Panc1 (cell line): ENCODE measurements at regions not wholly inside any gene's neighbourhood (a gene's known extent, or its start where the extent isn't known, plus 50 kb on each side); places are given as distances from the start of the nearest gene placed in this dataset.

ENCODE experiments used
- POLR2AphosphoS5 ChIP-seq: IDR thresholded peaks from 2 replicates; pipeline ENCODE4 v1.6.1; 2012; ENCODE audit warnings: mild to moderate bottlenecking, low read depth, low read length, moderate library complexity
- SIN3A ChIP-seq: IDR thresholded peaks from 2 replicates; pipeline ENCODE4 v1.6.1; 2012; ENCODE audit warnings: low read depth, mild to moderate bottlenecking, low read length, moderate library complexity, borderline replicate concordance; ENCODE audit not compliant: insufficient read depth
- TCF7L2 ChIP-seq: IDR thresholded peaks from 2 replicates; pipeline ENCODE4 v1.6.1; 2011; ENCODE audit warnings: mild to moderate bottlenecking, low read depth, low read length, inconsistent platforms
- TF ChIP-seq, protein P1 (sequence below): fragments of 450-650 bp; IDR thresholded peaks from 2 replicates; pipeline ENCODE4 v1.5.1; 2017; ENCODE audit warnings: mild to moderate bottlenecking
- TF ChIP-seq, protein P2 (sequence below), 2 experiments: IDR thresholded peaks; 2 replicates each; pipeline ENCODE4 v1.6.1; 2011 to 2012; ENCODE audit warnings: low read depth in 2 of 2, control low read depth in 1 of 2, low read length in 1 of 2, mild to moderate bottlenecking in 1 of 2, moderate library complexity in 1 of 2; ENCODE audit not compliant: insufficient read depth in 1 of 2

GRCh38 chr6:50952092-50952907 lies 133.6 kb downstream of the TFAP2B start:
- TF ChIP-seq, protein P1, sequence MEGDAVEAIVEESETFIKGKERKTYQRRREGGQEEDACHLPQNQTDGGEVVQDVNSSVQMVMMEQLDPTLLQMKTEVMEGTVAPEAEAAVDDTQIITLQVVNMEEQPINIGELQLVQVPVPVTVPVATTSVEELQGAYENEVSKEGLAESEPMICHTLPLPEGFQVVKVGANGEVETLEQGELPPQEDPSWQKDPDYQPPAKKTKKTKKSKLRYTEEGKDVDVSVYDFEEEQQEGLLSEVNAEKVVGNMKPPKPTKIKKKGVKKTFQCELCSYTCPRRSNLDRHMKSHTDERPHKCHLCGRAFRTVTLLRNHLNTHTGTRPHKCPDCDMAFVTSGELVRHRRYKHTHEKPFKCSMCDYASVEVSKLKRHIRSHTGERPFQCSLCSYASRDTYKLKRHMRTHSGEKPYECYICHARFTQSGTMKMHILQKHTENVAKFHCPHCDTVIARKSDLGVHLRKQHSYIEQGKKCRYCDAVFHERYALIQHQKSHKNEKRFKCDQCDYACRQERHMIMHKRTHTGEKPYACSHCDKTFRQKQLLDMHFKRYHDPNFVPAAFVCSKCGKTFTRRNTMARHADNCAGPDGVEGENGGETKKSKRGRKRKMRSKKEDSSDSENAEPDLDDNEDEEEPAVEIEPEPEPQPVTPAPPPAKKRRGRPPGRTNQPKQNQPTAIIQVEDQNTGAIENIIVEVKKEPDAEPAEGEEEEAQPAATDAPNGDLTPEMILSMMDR, result no peak
- TF ChIP-seq POLR2AphosphoS5 (no peak), SIN3A (no peak), TCF7L2 (no peak)
- TF ChIP-seq, protein P2, sequence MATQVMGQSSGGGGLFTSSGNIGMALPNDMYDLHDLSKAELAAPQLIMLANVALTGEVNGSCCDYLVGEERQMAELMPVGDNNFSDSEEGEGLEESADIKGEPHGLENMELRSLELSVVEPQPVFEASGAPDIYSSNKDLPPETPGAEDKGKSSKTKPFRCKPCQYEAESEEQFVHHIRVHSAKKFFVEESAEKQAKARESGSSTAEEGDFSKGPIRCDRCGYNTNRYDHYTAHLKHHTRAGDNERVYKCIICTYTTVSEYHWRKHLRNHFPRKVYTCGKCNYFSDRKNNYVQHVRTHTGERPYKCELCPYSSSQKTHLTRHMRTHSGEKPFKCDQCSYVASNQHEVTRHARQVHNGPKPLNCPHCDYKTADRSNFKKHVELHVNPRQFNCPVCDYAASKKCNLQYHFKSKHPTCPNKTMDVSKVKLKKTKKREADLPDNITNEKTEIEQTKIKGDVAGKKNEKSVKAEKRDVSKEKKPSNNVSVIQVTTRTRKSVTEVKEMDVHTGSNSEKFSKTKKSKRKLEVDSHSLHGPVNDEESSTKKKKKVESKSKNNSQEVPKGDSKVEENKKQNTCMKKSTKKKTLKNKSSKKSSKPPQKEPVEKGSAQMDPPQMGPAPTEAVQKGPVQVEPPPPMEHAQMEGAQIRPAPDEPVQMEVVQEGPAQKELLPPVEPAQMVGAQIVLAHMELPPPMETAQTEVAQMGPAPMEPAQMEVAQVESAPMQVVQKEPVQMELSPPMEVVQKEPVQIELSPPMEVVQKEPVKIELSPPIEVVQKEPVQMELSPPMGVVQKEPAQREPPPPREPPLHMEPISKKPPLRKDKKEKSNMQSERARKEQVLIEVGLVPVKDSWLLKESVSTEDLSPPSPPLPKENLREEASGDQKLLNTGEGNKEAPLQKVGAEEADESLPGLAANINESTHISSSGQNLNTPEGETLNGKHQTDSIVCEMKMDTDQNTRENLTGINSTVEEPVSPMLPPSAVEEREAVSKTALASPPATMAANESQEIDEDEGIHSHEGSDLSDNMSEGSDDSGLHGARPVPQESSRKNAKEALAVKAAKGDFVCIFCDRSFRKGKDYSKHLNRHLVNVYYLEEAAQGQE (IDR thresholded peaks at IDR 0.05; ENCODE audit: insufficient read depth in 1 of 2, low read depth in 2 of 2, low read length in 1 of 2), result no peak
